ENCODE measurements at regions not wholly inside any gene's neighbourhood (a gene's known extent, or its start where the extent isn't known, plus 50 kb on each side); places are given as distances from the start of the nearest gene placed in this dataset.

DNA sequence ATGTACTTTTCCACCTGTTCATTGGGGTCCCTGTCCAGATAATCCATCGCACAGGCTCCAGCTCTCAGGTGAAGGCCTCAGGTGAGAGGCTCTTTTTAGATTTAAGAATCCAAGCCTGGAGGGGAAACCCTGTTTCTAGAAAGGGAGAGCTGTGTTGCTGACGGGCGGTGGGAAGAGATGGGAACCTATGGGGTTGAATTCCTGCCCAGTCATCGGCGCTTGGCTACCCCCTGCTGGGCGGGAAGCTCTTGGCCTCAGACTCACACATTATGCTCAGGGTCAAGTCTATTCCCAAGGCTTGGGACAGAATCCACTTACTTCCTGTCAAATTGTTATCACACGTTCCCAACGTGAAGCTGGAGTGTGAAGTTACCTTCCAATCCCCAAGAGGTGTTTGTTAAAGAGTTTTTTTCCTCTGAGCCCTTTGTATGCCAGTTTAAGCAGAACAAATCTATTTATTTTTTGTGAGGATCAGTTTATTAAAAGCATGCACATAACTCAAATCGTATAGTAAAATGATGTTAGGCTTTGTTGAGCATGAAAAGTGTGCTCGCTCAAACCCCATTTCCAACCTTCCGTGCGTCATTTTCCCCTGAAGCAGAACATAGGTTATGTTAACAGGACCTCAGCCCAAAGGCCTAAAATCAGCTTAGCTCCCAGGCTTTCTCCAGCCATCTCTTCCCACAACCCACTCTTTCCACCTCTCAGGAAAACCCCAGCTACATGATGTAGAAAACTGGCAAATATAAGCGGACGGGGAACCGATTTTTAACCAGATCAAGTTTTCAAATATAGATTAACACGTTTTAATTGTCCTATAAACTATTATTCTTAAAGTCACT lies 181.7 kb upstream of the ETAA1 start:
- no peak overlapping the region for H3K4me3 Mint-ChIP-seq (ENCODE audit: unreplicated experiment)
- no peaks in the 10 kb centered on the region for H3K27me3 Mint-ChIP-seq (ENCODE audit: unreplicated experiment)
- H3K4me1 Mint-ChIP-seq (ENCODE audit: unreplicated experiment) = no peaks in the 10 kb centered on the region
- H3K36me3 Mint-ChIP-seq (ENCODE audit: low read depth, unreplicated experiment) = no peaks in the 10 kb centered on the region
- TF ChIP-seq, protein P1, sequence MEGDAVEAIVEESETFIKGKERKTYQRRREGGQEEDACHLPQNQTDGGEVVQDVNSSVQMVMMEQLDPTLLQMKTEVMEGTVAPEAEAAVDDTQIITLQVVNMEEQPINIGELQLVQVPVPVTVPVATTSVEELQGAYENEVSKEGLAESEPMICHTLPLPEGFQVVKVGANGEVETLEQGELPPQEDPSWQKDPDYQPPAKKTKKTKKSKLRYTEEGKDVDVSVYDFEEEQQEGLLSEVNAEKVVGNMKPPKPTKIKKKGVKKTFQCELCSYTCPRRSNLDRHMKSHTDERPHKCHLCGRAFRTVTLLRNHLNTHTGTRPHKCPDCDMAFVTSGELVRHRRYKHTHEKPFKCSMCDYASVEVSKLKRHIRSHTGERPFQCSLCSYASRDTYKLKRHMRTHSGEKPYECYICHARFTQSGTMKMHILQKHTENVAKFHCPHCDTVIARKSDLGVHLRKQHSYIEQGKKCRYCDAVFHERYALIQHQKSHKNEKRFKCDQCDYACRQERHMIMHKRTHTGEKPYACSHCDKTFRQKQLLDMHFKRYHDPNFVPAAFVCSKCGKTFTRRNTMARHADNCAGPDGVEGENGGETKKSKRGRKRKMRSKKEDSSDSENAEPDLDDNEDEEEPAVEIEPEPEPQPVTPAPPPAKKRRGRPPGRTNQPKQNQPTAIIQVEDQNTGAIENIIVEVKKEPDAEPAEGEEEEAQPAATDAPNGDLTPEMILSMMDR (IDR thresholded peaks at IDR 0.05; ENCODE audit: unreplicated experiment) = peak; percentile 24
- no peaks in the 10 kb centered on the region for H3K9me3 Mint-ChIP-seq (ENCODE audit: unreplicated experiment)
- no peak overlapping the region for H3K27ac Mint-ChIP-seq (ENCODE audit: unreplicated experiment)
- DNase-seq (ENCODE audit: low spot score) = peak; percentile 64

DNA sequence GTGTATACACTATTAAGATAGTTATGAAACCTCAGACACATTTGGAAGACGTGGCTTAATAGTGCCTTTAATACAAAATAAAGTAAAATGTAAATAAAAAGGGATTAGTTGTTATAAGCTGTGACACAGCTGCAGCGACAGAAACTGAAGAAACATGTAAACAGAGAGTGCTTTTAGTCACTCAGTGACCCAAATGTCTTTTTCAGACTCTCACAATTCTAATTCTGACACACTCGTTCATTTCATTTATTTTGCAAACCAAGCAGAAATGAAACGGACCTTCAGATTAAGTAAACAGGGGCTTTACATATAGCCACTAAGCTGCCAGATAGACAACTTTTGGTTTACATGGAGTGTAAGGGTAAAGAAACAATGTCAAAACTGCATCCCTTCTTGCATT lies 181.0 kb upstream of the ETAA1 start:
- TF ChIP-seq, protein P1 (IDR thresholded peaks at IDR 0.05; ENCODE audit: unreplicated experiment) = no peak
- H3K27me3 Mint-ChIP-seq (ENCODE audit: unreplicated experiment) = no peaks in the 10 kb centered on the region
- H3K4me3 Mint-ChIP-seq (ENCODE audit: unreplicated experiment) = no peak overlapping the region
- no peaks in the 10 kb centered on the region for H3K36me3 Mint-ChIP-seq (ENCODE audit: low read depth, unreplicated experiment)
- H3K27ac Mint-ChIP-seq (ENCODE audit: unreplicated experiment) = no peak overlapping the region
- no peaks in the 10 kb centered on the region for H3K4me1 Mint-ChIP-seq (ENCODE audit: unreplicated experiment)
- H3K9me3 Mint-ChIP-seq (ENCODE audit: unreplicated experiment) = no peaks in the 10 kb centered on the region
- no peak for DNase-seq (ENCODE audit: low spot score)

DNA sequence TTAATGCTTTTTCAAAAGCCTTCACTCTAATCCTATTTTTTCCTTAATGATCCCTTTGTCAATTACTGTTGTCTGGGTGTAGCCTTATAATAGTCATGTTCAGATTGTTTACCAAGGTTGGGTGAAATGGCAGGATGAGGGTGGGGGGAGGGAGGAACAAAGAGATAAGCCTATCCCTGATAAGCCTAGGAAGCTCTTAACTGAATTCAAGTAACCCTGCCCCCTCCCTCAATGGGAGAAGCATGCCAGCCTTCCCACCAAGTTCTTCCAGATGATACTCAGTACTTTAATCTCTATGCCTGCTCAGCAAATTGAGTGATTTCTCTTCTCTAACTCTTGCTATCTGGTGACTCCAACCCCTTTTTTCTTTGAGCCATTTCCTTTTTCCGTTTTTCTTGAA lies 180.3 kb upstream of the ETAA1 start:
- DNase-seq (ENCODE audit: low spot score) = no peak
- Mint-ChIP-seq H3K4me3 (ENCODE audit: unreplicated experiment) (no peak overlapping the region), H3K4me1 (ENCODE audit: unreplicated experiment) (no peaks in the 10 kb centered on the region), H3K36me3 (ENCODE audit: low read depth, unreplicated experiment) (no peaks in the 10 kb centered on the region), H3K9me3 (ENCODE audit: unreplicated experiment) (no peaks in the 10 kb centered on the region), H3K27me3 (ENCODE audit: unreplicated experiment) (no peaks in the 10 kb centered on the region), H3K27ac (ENCODE audit: unreplicated experiment) (no peak overlapping the region)
- TF ChIP-seq, protein P1 (IDR thresholded peaks at IDR 0.05; ENCODE audit: unreplicated experiment) = no peak

DNA sequence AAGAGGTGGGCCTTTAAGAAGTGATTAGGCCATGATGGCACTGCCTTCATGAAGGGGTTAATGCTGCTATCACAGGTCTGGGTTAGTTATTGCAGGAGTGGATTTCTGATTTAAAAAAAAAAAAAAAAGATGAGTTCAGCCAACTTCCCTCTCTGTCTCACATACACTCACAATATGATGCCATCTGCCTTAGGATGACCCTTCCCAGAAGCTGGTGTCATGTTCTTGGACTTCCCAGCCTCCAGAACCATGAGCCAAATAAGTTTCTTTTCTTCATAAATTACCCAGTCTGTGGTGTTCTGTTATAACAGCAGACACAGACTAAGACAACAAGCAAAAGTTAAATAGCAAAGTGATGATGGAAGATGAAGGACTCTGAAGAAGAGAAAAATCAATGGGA lies 179.7 kb upstream of the ETAA1 start:
- Mint-ChIP-seq H3K27me3 (ENCODE audit: unreplicated experiment) (no peaks in the 10 kb centered on the region), H3K4me1 (ENCODE audit: unreplicated experiment) (no peaks in the 10 kb centered on the region), H3K9me3 (ENCODE audit: unreplicated experiment) (no peaks in the 10 kb centered on the region), H3K27ac (ENCODE audit: unreplicated experiment) (no peak overlapping the region), H3K36me3 (ENCODE audit: low read depth, unreplicated experiment) (no peaks in the 10 kb centered on the region), H3K4me3 (ENCODE audit: unreplicated experiment) (no peak overlapping the region)
- DNase-seq (ENCODE audit: low spot score) = no peak
- TF ChIP-seq, protein P1 (IDR thresholded peaks at IDR 0.05; ENCODE audit: unreplicated experiment) = no peak

DNA sequence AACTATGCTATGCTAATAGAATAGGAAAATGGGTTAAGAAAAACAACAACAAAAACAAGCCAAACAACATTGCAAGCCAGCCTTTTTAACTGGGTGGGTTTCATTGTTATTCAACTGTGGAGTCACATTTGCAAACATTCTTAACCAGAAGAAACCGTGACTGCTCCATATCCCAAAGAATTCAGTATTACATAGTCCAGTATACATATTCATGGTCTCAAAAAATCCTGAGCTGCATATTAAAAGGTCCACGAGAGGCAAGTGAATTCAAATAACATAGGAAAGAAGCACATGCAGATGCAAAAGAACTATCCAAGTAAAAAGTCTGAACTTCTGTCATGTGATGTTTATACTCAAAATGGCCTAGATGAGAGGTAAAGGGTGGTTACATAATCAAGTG lies 179.1 kb upstream of the ETAA1 start:
- no peak for DNase-seq (ENCODE audit: low spot score)
- Mint-ChIP-seq H3K4me3 (ENCODE audit: unreplicated experiment) (no peak overlapping the region), H3K27ac (ENCODE audit: unreplicated experiment) (no peak overlapping the region), H3K4me1 (ENCODE audit: unreplicated experiment) (no peaks in the 10 kb centered on the region), H3K27me3 (ENCODE audit: unreplicated experiment) (no peaks in the 10 kb centered on the region), H3K36me3 (ENCODE audit: low read depth, unreplicated experiment) (no peaks in the 10 kb centered on the region), H3K9me3 (ENCODE audit: unreplicated experiment) (no peaks in the 10 kb centered on the region)
- TF ChIP-seq, protein P1 (IDR thresholded peaks at IDR 0.05; ENCODE audit: unreplicated experiment) = no peak

All from endothelial cell (in vitro differentiated cells).